ENCODE measurements at regions not wholly inside any gene's neighbourhood (a gene's known extent, or its start where the extent isn't known, plus 50 kb on each side); places are given as distances from the start of the nearest gene placed in this dataset.

DNA sequence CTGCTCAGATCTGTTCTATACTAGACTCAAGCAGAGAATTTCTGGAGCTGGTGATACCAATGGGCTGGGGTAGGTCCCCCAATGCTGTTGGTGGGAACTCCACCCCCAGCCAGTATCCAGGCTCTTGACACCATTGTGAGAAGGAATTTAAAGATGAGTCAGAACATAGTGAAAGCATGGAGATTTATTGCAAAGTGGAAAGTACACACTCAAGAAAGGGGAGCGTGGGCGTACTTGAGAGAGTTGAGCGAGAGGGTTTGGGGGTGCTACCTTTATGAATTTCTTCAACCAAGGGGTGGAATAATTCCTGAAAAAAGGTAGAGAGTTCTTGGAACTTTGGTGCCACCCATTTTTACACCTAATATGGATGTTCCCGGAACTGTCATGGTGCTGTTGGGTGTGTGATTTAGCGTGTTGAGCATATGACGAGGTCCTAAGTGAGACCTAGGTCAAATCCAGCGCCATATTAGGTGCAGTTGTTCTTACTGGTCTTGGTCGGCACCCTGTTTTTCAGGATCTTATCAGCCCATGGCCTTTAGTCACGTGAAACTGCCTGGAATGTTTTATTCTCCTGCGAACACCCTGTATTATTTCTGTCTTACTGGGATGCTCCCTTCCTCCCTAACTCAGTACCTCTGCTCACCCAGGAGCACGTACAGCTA, 122.0 kb upstream of the AHR start:
- no peak for TF ChIP-seq TARDBP (IDR thresholded peaks at IDR 0.05)
- TF ChIP-seq, protein P1, sequence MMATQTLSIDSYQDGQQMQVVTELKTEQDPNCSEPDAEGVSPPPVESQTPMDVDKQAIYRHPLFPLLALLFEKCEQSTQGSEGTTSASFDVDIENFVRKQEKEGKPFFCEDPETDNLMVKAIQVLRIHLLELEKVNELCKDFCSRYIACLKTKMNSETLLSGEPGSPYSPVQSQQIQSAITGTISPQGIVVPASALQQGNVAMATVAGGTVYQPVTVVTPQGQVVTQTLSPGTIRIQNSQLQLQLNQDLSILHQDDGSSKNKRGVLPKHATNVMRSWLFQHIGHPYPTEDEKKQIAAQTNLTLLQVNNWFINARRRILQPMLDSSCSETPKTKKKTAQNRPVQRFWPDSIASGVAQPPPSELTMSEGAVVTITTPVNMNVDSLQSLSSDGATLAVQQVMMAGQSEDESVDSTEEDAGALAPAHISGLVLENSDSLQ (IDR thresholded peaks at IDR 0.05): no peak
- TF ChIP-seq FOXM1 (IDR thresholded peaks at IDR 0.05; ENCODE audit: borderline replicate concordance): no peak
- no peak for TF ChIP-seq ZNF384 (IDR thresholded peaks at IDR 0.05)
- no peak for TF ChIP-seq FOXA1 (IDR thresholded peaks at IDR 0.05)
- TF ChIP-seq SP1 (IDR thresholded peaks at IDR 0.05): no peak
- no peak for TF ChIP-seq ELF4 (IDR thresholded peaks at IDR 0.05)
- TF ChIP-seq FOXK2 (IDR thresholded peaks at IDR 0.05): no peak
- TF ChIP-seq SUZ12 (IDR thresholded peaks at IDR 0.05): no peak
- TF ChIP-seq BHLHE40 (IDR thresholded peaks at IDR 0.05; ENCODE audit: borderline replicate concordance): no peak
- TF ChIP-seq HDGF (IDR thresholded peaks at IDR 0.05; ENCODE audit: borderline replicate concordance): no peak
- TF ChIP-seq ARNT (IDR thresholded peaks at IDR 0.05): no peak
